ENCODE measurements at regions not wholly inside any gene's neighbourhood (a gene's known extent, or its start where the extent isn't known, plus 50 kb on each side); places are given as distances from the start of the nearest gene placed in this dataset.
"Not testable (repeated sequence)": the region's sequence is repeated elsewhere in the genome, so short reads cannot be mapped to it uniquely, and the experiment has no call there.

- DNase-seq (ENCODE audit: low read depth, low spot score), result no peak
Observed at GRCh38 chr5:50898966-50899365, 232.5 kb downstream of the PARP8 start.

GRCh38 chr5:50900952-50901510, 234.6 kb downstream of the PARP8 start:
- no peak overlapping the region for H3K27ac ChIP-seq
- no peak for DNase-seq (ENCODE audit: low read depth, low spot score)

More at GRCh38 chr5:50898966-50899365, 232.5 kb downstream of the PARP8 start:
- no peak overlapping the region for H3K27ac ChIP-seq

GRCh38 chr5:50903651-50904050, 237.2 kb downstream of the PARP8 start:
- DNase-seq (ENCODE audit: low read depth, low spot score), result no peak
- no peak overlapping the region for H3K27ac ChIP-seq

GRCh38 chr5:50905996-50906570, 239.6 kb downstream of the PARP8 start:
- DNase-seq (ENCODE audit: low read depth, low spot score), result no peak
- H3K27ac ChIP-seq, result no peak overlapping the region

GRCh38 chr5:50920160-50920559, 253.7 kb downstream of the PARP8 start:
- not testable (repeated sequence) for H3K27ac ChIP-seq; DNase-seq (ENCODE audit: low read depth, low spot score)

- DNase-seq (ENCODE audit: low read depth, low spot score), result no peak
- no peak overlapping the region for H3K27ac ChIP-seq
Observed at GRCh38 chr5:50921366-50922133, 255.1 kb downstream of the PARP8 start.

- DNase-seq (ENCODE audit: low read depth, low spot score); H3K27ac ChIP-seq: not testable (repeated sequence)
Observed at GRCh38 chr5:50922134-50922941, 255.9 kb downstream of the PARP8 start.

GRCh38 chr5:50922942-50923767, 256.7 kb downstream of the PARP8 start:
- no peak for DNase-seq (ENCODE audit: low read depth, low spot score)
- H3K27ac ChIP-seq, result no peak overlapping the region

- no peak overlapping the region for H3K27ac ChIP-seq
- DNase-seq (ENCODE audit: low read depth, low spot score), result no peak
Observed at GRCh38 chr5:50923768-50924494, 257.5 kb downstream of the PARP8 start.

GRCh38 chr5:50927953-50928352, 261.5 kb downstream of the PARP8 start:
- no peak for DNase-seq (ENCODE audit: low read depth, low spot score)
- no peak overlapping the region for H3K27ac ChIP-seq

- DNase-seq (ENCODE audit: low read depth, low spot score), result no peak
- no peak overlapping the region for H3K27ac ChIP-seq
Observed at GRCh38 chr5:50929174-50929573, 262.7 kb downstream of the PARP8 start.

- no peak overlapping the region for H3K27ac ChIP-seq
- no peak for DNase-seq (ENCODE audit: low read depth, low spot score)
Observed at GRCh38 chr5:50934343-50934742, 267.9 kb downstream of the PARP8 start.

GRCh38 chr5:50945139-50945538, 278.7 kb downstream of the PARP8 start:
- DNase-seq (ENCODE audit: low read depth, low spot score), result no peak
- no peak overlapping the region for H3K27ac ChIP-seq

- no peak overlapping the region for H3K27ac ChIP-seq
Observed at GRCh38 chr5:50947906-50948683, 281.7 kb downstream of the PARP8 start.

GRCh38 chr5:50953290-50953689, 286.9 kb downstream of the PARP8 start:
- no peak overlapping the region for H3K27ac ChIP-seq
- DNase-seq (ENCODE audit: low read depth, low spot score), result no peak

More at GRCh38 chr5:50947906-50948683, 281.7 kb downstream of the PARP8 start:
- no peak for DNase-seq (ENCODE audit: low read depth, low spot score)

GRCh38 chr5:50958852-50959457, 292.5 kb downstream of the PARP8 start:
- no peak for DNase-seq (ENCODE audit: low read depth, low spot score)
- no peak overlapping the region for H3K27ac ChIP-seq

GRCh38 chr5:50962934-50963872, 296.8 kb downstream of the PARP8 start:
- H3K27ac ChIP-seq, result no peak overlapping the region
- DNase-seq (ENCODE audit: low read depth, low spot score), result no peak

Measured in epithelial cell of prostate (primary cell).